ENCODE measurements at regions not wholly inside any gene's neighbourhood (a gene's known extent, or its start where the extent isn't known, plus 50 kb on each side); places are given as distances from the start of the nearest gene placed in this dataset.

GRCh38 chr6:9581155-9581554 is 833.7 kb downstream of the TFAP2A start:
- in situ Hi-C loops (cut with HindIII; ENCODE audit: extremely low pct_ligation_motif_present, low pct_unique_long_range_greater_than_20kb) (no loop called here), intact Hi-C loops (cut with micrococcal nuclease; ENCODE audit: unreplicated experiment) (no loop called here)
- ChIA-PET POLR2A (no interaction called here), CTCF (ENCODE audit: low intra/inter-chr PET ratio, low total read pairs) (no interaction called here)
- H2AFZ ChIP-seq (ENCODE audit: low read length), result no peak overlapping the region
- no peak for TF ChIP-seq NFYC (CRISPR knock-in tag; IDR thresholded peaks at IDR 0.05)
- no peak for TF ChIP-seq ZNF572 (CRISPR knock-in tag; IDR thresholded peaks at IDR 0.05)
- no peak for TF ChIP-seq SKI (IDR thresholded peaks at IDR 0.05; ENCODE audit: partially characterized antibody)
- TF ChIP-seq ZNF235 (CRISPR knock-in tag; IDR thresholded peaks at IDR 0.05; ENCODE audit: borderline replicate concordance), result no peak
- no peak for TF ChIP-seq PAF1 (CRISPR knock-in tag; IDR thresholded peaks at IDR 0.05)
- TF ChIP-seq THAP9 (CRISPR knock-in tag; IDR thresholded peaks at IDR 0.05; ENCODE audit: borderline replicate concordance), result no peak
- no peak for TF ChIP-seq NFKB2 (CRISPR knock-in tag; IDR thresholded peaks at IDR 0.05; ENCODE audit: borderline replicate concordance)
- no peak for TF ChIP-seq CCDC6 (CRISPR knock-in tag; IDR thresholded peaks at IDR 0.05)
- no peak for TF ChIP-seq GABPA (IDR thresholded peaks at IDR 0.05; ENCODE audit: low read depth, low read length)
- no peak for TF ChIP-seq GABPA (CRISPR knock-in tag; IDR thresholded peaks at IDR 0.05; ENCODE audit: low read depth)
- TF ChIP-seq ZFAT (CRISPR knock-in tag; conservative IDR thresholded peaks at IDR 0.05), result no peak
- no peak for TF ChIP-seq NFIC (IDR thresholded peaks at IDR 0.05; ENCODE audit: low read length)
- TF ChIP-seq ZSCAN25 (CRISPR knock-in tag; IDR thresholded peaks at IDR 0.05), result no peak
- TF ChIP-seq RERE (CRISPR knock-in tag; IDR thresholded peaks at IDR 0.05; ENCODE audit: low read depth), result no peak
- TF ChIP-seq ARNTL (CRISPR knock-in tag; IDR thresholded peaks at IDR 0.05), result no peak
- TF ChIP-seq ZBTB7B (CRISPR knock-in tag; IDR thresholded peaks at IDR 0.05), result no peak
- no peak for TF ChIP-seq NR2F6 (IDR thresholded peaks at IDR 0.05)
- TF ChIP-seq NR2F6 (CRISPR knock-in tag; IDR thresholded peaks at IDR 0.05), result no peak
- no peak for TF ChIP-seq GTF3A (CRISPR knock-in tag; conservative IDR thresholded peaks at IDR 0.05)
- TF ChIP-seq KDM4B (CRISPR knock-in tag; IDR thresholded peaks at IDR 0.05), result no peak
- TF ChIP-seq SNAPC2 (CRISPR knock-in tag; IDR thresholded peaks at IDR 0.05), result no peak
- H3K36me3 ChIP-seq (replicated peaks in 1 of 2; ENCODE audit: control insufficient read depth in 1 of 2, insufficient read depth in 2 of 2, low read length in 2 of 2), result no peaks in the 10 kb centered on the region
- DNase-seq (ENCODE audit: low spot score), result no peak
- no peak overlapping the region for H3K4me2 ChIP-seq (ENCODE audit: low read depth, low read length)
- FAIRE-seq, result no peak
- H3K4me1 ChIP-seq (ENCODE audit: insufficient read depth, low read length), result no peaks in the 10 kb centered on the region
- H3K9me3 ChIP-seq (ENCODE audit: low read length), result peaks cover 21% of the 10 kb centered on the region
- H4K20me1 ChIP-seq (ENCODE audit: insufficient read depth, low read length), result no peaks in the 10 kb centered on the region
- no TSS peak for BruUV-seq (replicated peaks)
- no peak overlapping the region for H3K9ac ChIP-seq (ENCODE audit: insufficient read depth, low read depth, low read length)
- no peak overlapping the region for H3K4me3 ChIP-seq (replicated peaks in 1 of 3; ENCODE audit: insufficient read depth in 1 of 3, low read depth in 2 of 3, low read length in 3 of 3)
- no peaks in the 10 kb centered on the region for H3K27me3 ChIP-seq (ENCODE audit: control insufficient read depth in 1 of 2, insufficient read depth in 2 of 2, low read length in 2 of 2)
- H3K27ac ChIP-seq (ENCODE audit: extremely low read length, insufficient read depth, low read length), result no peak overlapping the region
- no peak for ATAC-seq
- no peaks in the 10 kb centered on the region for H3K79me2 ChIP-seq (ENCODE audit: insufficient read depth, low read length)

All from HepG2 (cell line).